DMS79 treated with DMSO at 0.1 percent for 48 hours (cell line): ENCODE measurements at regions not wholly inside any gene's neighbourhood (a gene's known extent, or its start where the extent isn't known, plus 50 kb on each side); places are given as distances from the start of the nearest gene placed in this dataset.

Source experiments
- DNase-seq: peaks from one replicate; lab custom pipeline; 2025; lab: John Stamatoyannopoulos, UW

GRCh38 chr1:244970744-244971551 is 106.6 kb upstream of the HNRNPU start:
- DNase-seq: peak; percentile 97

DNA sequence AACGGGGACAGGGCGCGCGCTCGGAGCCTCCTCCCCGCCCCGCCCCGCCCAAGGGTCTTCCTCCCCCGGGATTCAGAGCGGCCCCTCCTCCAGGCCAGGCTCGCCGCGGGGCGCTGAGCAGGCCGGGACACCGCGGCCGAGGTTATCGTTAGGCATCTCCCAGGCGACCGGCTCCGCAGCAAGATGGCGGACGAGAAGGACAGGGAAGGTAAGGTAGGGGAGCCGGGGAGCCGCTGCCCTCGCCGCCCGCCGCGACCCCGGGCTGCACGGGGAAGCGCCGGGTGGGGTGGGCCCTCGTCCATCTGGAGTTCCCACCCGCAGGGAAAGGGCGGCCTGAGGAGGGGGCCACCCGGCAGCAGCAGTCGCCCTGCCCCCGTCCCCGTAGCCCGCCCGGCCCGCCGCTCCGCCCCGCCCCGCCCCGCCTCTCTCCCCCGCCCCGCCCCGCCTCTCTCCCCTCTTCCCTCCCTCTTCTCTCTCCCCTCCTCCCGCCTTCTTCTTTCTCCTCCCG is 105.9 kb upstream of the HNRNPU start:
- peak; percentile 82 for DNase-seq

DNA sequence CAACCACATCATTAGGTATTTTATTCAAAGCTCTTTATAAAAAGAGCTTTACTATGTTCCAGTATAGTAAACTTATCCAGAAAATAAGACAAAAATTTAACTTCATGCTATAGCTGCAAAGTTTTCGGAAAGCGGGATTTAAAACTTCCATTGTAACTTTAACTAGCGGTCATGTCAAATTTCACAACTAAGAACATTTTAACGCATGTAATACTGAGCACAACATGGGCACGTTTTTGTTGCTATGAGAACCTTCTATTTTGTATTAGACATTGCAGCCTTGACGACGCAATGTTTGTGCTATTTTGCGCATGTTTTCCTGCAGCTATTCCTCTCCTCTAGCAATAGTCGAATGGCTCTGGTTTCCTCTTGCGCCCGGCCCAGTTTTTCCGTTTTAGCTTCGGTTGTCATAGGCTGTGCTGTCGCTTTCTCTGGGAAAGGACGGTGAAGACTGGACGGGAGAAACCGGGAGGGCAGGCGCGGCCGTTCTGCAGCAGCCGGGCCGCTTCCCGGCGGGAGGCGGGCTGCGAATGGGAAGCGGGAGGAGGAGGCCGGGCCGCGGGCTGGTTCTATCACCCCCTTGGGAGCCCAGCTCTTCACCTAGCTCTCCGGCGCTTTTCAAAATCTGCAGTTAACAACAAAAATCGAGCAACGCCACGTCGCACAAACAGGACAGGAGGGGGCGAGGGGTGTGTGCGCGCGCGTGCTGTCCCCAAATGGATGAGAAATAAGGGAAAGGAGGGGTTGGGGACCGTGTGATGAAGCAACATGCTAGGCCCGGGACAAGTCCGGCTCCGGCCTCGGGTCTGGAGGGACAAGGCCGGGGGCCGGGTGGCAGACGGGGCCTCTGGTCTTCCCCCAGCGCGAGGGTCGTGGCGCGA is 105.3 kb upstream of the HNRNPU start:
- peak; percentile 89 for DNase-seq

DNA sequence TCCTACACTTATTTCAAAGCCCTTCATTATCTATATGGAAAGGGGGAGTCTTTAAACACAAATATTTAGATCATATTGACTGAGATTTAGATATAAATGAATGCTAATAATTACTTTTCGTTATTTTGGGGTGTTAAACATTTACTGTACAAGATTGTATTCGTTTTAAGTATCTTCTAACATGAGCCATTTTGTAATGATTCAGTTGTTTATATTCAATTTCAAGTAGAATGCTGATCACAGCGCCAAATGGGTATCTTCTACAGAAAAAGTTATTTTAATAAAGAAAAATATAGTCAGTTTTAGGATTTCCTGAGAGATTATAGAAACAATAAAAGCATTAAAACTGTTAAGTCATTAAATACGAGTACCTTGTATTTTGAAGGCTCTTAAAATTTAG is 104.5 kb upstream of the HNRNPU start:
- no peak for DNase-seq

DNA sequence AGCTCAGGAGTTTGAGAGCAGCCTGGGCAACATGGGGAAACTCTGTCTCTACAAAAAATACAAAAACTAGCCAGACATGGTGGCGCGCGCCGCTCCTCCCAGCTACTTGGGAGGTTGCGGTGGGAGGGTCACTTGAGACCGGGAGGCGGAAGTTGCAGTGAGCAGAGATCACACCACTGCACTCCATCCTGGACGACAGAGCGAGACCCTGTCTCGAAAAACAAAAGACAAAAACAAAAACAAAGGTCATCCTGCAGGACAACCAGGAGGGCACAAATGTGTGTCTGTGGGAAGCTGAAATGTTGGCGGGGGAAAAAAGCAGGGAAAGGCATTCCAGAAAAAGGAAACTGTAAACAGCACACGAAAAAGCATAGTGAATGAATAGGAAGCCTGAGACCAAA is 104.1 kb upstream of the HNRNPU start:
- DNase-seq: no peak

GRCh38 chr1:244967159-244967558 is 102.8 kb upstream of the HNRNPU start:
- no peak for DNase-seq

- no peak for DNase-seq
Measured at GRCh38 chr1:244965185-244966030, 101.1 kb upstream of the HNRNPU start.

- DNase-seq: peak; percentile 46
Measured at GRCh38 chr1:244964112-244964971, 100.0 kb upstream of the HNRNPU start.

DNA sequence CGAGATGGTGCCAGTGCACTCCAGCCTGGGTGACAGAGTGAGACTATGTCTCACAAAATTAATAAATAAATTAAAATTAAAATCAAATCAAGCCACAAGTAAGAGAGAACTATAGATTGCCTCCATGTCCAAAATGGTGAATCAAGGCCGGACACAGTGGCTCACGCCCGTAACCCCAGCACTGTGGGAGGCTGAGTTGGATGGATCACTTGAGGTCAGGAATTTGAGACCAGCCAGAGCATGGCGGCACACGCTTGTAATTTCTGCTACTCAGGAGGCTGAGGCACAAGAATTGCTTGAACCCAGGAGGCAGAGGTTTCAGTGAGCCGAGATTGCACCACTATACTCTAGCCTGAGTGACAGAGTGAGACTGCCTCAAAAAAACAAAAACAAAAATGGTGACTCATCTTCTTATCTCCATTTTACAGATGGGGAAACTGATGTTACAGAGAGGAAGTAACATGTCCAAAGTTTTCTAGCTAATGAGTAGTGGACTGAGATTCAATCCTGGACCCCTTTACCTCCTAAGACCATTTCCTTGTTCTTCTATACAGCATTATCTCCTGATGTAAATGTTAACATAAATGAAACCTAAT is 99.0 kb upstream of the HNRNPU start:
- DNase-seq: no peak

GRCh38 chr1:244962130-244962529 is 97.8 kb upstream of the HNRNPU start:
- DNase-seq: no peak

- DNase-seq: no peak
Measured at GRCh38 chr1:244960904-244961303, 96.6 kb upstream of the HNRNPU start.

GRCh38 chr1:244958593-244958992 is 94.2 kb upstream of the HNRNPU start:
- no peak for DNase-seq

DNA sequence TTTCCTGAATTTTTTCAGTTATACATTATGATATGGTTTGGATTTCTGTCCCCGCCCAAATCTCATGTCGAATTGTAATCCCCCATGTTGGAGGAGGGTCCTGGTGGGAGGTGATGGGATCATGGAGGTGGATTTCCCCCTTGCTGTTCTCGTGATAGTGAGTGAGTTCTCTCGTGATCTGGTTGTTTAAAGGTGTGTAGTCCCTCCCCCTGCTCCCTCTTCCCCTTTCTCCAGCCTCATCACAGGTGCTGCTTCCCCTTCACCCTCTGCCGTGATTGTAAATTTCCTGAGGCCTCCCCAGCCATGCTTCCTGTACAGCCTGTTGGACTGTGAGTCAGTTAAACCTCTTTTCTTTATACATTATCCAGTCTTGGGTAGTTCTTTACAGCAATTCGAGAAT is 93.2 kb upstream of the HNRNPU start:
- DNase-seq: no peak

- no peak for DNase-seq
Measured at GRCh38 chr1:244957122-244957521, 92.8 kb upstream of the HNRNPU start.

DNA sequence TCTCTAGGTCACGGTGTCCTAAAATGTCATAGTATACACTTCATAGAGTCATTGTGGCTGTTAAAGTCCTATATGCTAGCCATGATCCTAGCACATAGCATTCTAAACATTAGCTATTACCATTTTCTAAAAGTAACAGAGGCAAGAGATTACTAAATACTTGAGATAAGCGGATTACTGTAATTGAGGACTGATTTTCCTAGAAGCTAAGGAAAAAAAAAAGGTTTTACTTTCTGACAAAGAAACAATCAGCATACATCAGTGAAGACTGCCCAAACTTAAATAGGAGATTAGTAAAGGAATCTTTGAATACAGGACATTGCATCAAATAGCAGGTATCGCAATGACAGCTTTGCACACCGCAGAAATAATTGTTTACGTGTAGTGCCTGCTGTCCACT is 91.3 kb upstream of the HNRNPU start:
- no peak for DNase-seq

GRCh38 chr1:244954359-244954758 is 90.0 kb upstream of the HNRNPU start:
- no peak for DNase-seq

- DNase-seq: no peak
Measured at GRCh38 chr1:244953901-244954300, 89.6 kb upstream of the HNRNPU start.

DNA sequence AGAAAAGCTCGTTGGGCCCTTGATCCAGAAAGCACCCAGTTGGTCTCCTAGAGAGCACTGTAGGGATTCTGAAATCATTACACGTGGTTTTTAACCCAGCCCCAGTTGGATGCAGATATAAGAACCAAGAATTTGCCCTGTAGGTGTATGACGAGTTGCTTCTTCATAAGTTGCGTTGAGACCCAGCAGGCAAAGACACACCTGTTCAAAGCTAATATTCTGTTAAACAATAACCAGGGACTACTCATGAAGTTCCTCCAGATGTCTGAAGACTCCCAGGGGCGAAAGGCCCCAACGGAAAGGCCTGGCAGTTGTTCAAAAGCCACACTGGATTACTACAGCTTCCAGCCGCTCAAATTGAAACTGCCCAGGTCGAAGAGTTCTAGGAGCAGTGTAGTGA is 88.6 kb upstream of the HNRNPU start:
- no peak for DNase-seq

DNA sequence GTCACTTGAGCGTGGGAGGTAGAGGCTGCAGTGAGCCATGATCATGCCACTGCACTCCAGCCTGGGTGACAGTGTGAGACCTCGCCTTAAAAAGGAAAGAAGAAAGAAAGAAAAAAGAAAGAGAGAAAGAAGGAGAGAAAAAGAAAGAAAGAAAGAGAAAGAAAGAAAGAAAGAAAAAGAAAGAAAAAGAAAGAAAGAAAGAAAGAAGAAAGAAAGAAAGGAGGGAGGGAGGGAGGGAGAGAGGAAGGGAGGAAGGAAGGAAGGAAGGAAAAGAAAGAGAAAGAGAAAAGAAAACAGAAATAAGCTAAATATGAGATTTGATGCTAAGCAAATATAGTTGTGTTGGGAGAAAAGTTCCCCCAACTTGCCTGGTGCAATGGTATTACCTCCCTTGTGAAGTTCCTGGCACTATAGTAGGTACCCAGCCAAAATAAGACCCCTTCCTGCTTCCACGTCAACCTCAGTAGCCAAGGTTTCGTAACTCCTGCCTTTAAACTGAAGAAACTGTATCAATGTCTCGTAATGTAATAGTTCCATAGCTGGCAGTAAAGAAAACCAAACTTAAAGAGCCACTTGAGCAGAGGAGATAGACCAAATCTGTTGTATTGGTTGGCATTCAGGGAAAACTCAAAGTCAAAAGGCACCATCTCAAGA is 88.1 kb upstream of the HNRNPU start:
- no peak for DNase-seq

DNA sequence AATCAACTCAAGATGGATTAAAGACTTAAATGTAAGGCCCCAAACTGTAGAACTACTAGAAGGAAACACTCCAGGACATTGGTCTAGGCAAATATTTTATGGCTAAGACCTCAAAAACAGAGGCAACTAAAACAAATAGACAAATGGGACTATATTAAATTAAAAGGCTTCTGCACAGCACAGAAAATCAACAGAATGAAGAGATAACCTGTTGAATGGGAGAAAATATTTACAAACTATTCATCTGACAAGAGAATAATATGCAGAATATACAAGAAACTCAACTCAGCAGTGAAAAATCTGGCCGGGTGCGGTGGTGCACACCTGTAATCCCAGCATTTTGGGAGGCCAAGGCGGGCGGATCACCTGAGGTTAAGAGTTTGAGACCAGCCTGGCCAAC is 84.1 kb upstream of the HNRNPU start:
- DNase-seq: no peak
